ENCODE measurements at regions not wholly inside any gene's neighbourhood (a gene's known extent, or its start where the extent isn't known, plus 50 kb on each side); places are given as distances from the start of the nearest gene placed in this dataset.
"Not testable (repeated sequence)": the region's sequence is repeated elsewhere in the genome, so short reads cannot be mapped to it uniquely, and the experiment has no call there.

- H3K36me3 Mint-ChIP-seq (ENCODE audit: low read depth) = no peaks in the 10 kb centered on the region
- no peaks in the 10 kb centered on the region for H3K4me1 Mint-ChIP-seq (ENCODE audit: low read depth)
- intact Hi-C loops (cut with DNase I, micrococcal nuclease) = no loop called here
- no peak overlapping the region for H3K4me3 Mint-ChIP-seq
- ChIA-PET POLR2A (no interaction called here), CTCF (no interaction called here)
- no peak overlapping the region for H3K27ac Mint-ChIP-seq
- Histone ChIP-seq H3K9me3 (ENCODE audit: control insufficient read depth in 1 of 2, insufficient read depth in 1 of 2, low read length in 2 of 2) (peaks cover 8% of the 10 kb centered on the region in 2 experiments), H3K4me1 (ENCODE audit: insufficient read depth, low read length) (no peaks in the 10 kb centered on the region), H3K36me3 (ENCODE audit: insufficient read depth, low read length) (no peaks in the 10 kb centered on the region), H3K27ac (ENCODE audit: low read depth in 1 of 2, low read length in 2 of 2) (no peak overlapping the region), H3K27me3 (ENCODE audit: control insufficient read depth in 1 of 2, insufficient read depth in 2 of 2, low read length in 2 of 2) (peaks cover 4 to 23% of the 10 kb centered on the region in 2 experiments), H3K4me3 (ENCODE audit: low read length) (no peak overlapping the region)
- H3K9me3 Mint-ChIP-seq = peaks cover 8% of the 10 kb centered on the region
- TF ChIP-seq CTCF (IDR thresholded peaks at IDR 0.05) = no peak
- H3K27me3 Mint-ChIP-seq = peaks cover 70% of the 10 kb centered on the region
- DNase-seq = no peak
- ATAC-seq (ENCODE audit: poor library complexity) = no peak
These were observed 59.8 kb upstream of the PLEKHG4B start for GRCh38 chr5:32165-32564.

- ATAC-seq (ENCODE audit: poor library complexity); H3K4me3 Mint-ChIP-seq; H3K27ac Mint-ChIP-seq; H3K4me1 ChIP-seq (ENCODE audit: insufficient read depth, low read length); H3K36me3 Mint-ChIP-seq (ENCODE audit: low read depth); H3K9me3 ChIP-seq (ENCODE audit: control insufficient read depth in 1 of 2, insufficient read depth in 1 of 2, low read length in 2 of 2); H3K4me3 ChIP-seq (ENCODE audit: low read length); H3K4me1 Mint-ChIP-seq (ENCODE audit: low read depth); H3K9me3 Mint-ChIP-seq; CTCF ChIA-PET; H3K36me3 ChIP-seq (ENCODE audit: insufficient read depth, low read length); POLR2A ChIA-PET; DNase-seq; H3K27ac ChIP-seq (ENCODE audit: low read depth in 1 of 2, low read length in 2 of 2); intact Hi-C loops (cut with DNase I, micrococcal nuclease): not testable (repeated sequence)
- H3K27me3 ChIP-seq (ENCODE audit: control insufficient read depth in 1 of 2, insufficient read depth in 2 of 2, low read length in 2 of 2) = peaks cover 7 to 34% of the 10 kb centered on the region in 2 experiments
- H3K27me3 Mint-ChIP-seq = peaks cover 67% of the 10 kb centered on the region
These were observed 56.4 kb upstream of the PLEKHG4B start for GRCh38 chr5:35521-35920.

GRCh38 chr5:37207-37606 is 54.8 kb upstream of the PLEKHG4B start:
- H3K4me1 Mint-ChIP-seq (ENCODE audit: low read depth); H3K36me3 ChIP-seq (ENCODE audit: insufficient read depth, low read length); POLR2A ChIA-PET; H3K27ac ChIP-seq (ENCODE audit: low read depth in 1 of 2, low read length in 2 of 2); H3K4me3 ChIP-seq (ENCODE audit: low read length); H3K9me3 ChIP-seq (ENCODE audit: control insufficient read depth in 1 of 2, insufficient read depth in 1 of 2, low read length in 2 of 2); H3K27ac Mint-ChIP-seq; H3K4me3 Mint-ChIP-seq; H3K4me1 ChIP-seq (ENCODE audit: insufficient read depth, low read length); CTCF ChIA-PET; intact Hi-C loops (cut with DNase I, micrococcal nuclease); H3K9me3 Mint-ChIP-seq; H3K36me3 Mint-ChIP-seq (ENCODE audit: low read depth); ATAC-seq (ENCODE audit: poor library complexity); DNase-seq: not testable (repeated sequence)
- H3K27me3 Mint-ChIP-seq = peaks cover 56% of the 10 kb centered on the region
- H3K27me3 ChIP-seq (ENCODE audit: control insufficient read depth in 1 of 2, insufficient read depth in 2 of 2, low read length in 2 of 2) = peaks cover 12 to 26% of the 10 kb centered on the region in 2 experiments

- Histone ChIP-seq H3K4me3 (ENCODE audit: low read length) (no peak overlapping the region), H3K27ac (ENCODE audit: low read depth in 1 of 2, low read length in 2 of 2) (no peak overlapping the region), H3K4me1 (ENCODE audit: insufficient read depth, low read length) (no peaks in the 10 kb centered on the region), H3K36me3 (ENCODE audit: insufficient read depth, low read length) (no peaks in the 10 kb centered on the region), H3K27me3 (ENCODE audit: control insufficient read depth in 1 of 2, insufficient read depth in 2 of 2, low read length in 2 of 2) (peaks cover 13 to 15% of the 10 kb centered on the region in 2 experiments), H3K9me3 (ENCODE audit: control insufficient read depth in 1 of 2, insufficient read depth in 1 of 2, low read length in 2 of 2) (no peaks in the 10 kb centered on the region)
- Mint-ChIP-seq H3K27ac (no peak overlapping the region), H3K4me1 (ENCODE audit: low read depth) (no peaks in the 10 kb centered on the region), H3K27me3 (peaks cover 36% of the 10 kb centered on the region), H3K4me3 (no peak overlapping the region), H3K36me3 (ENCODE audit: low read depth) (no peaks in the 10 kb centered on the region), H3K9me3 (no peaks in the 10 kb centered on the region)
- no peak for ATAC-seq (ENCODE audit: poor library complexity)
- POLR2A ChIA-PET = no interaction called here
- no peak for TF ChIP-seq CTCF (IDR thresholded peaks at IDR 0.05)
- CTCF ChIA-PET = no interaction called here
- DNase-seq = no peak
- intact Hi-C loops (cut with DNase I, micrococcal nuclease) = no loop called here
These were observed 51.9 kb upstream of the PLEKHG4B start for GRCh38 chr5:39979-40583.
